ENCODE measurements at regions not wholly inside any gene's neighbourhood (a gene's known extent, or its start where the extent isn't known, plus 50 kb on each side); places are given as distances from the start of the nearest gene placed in this dataset.

DNA sequence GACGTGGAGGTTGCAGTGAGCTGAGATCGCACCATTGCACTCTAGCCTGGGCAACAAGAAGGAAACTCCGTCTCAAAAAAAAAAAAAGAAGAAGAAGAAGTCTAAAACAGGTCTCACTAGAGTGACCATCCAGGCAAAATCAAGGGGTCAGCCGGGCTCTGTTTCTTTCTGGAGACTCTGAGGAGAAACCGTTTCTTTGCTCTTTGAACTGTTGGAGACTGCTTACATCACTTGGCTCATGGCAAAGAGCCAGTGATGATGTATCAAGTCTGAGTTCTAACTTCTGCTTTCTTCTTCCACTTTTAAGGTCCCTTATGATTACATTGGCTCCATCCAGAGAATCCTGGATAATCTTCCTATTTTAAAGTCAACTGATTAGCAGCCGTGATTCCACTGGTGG is 306.8 kb downstream of the WDR11 start:
- TF ChIP-seq, protein P1, sequence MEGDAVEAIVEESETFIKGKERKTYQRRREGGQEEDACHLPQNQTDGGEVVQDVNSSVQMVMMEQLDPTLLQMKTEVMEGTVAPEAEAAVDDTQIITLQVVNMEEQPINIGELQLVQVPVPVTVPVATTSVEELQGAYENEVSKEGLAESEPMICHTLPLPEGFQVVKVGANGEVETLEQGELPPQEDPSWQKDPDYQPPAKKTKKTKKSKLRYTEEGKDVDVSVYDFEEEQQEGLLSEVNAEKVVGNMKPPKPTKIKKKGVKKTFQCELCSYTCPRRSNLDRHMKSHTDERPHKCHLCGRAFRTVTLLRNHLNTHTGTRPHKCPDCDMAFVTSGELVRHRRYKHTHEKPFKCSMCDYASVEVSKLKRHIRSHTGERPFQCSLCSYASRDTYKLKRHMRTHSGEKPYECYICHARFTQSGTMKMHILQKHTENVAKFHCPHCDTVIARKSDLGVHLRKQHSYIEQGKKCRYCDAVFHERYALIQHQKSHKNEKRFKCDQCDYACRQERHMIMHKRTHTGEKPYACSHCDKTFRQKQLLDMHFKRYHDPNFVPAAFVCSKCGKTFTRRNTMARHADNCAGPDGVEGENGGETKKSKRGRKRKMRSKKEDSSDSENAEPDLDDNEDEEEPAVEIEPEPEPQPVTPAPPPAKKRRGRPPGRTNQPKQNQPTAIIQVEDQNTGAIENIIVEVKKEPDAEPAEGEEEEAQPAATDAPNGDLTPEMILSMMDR (IDR thresholded peaks at IDR 0.05; ENCODE audit: poor library complexity), result no peak
- TF ChIP-seq EZH2 (IDR thresholded peaks at IDR 0.05; ENCODE audit: borderline replicate concordance) (no peak), EZH2phosphoT487 (IDR thresholded peaks at IDR 0.05; ENCODE audit: low read depth, severe bottlenecking, unreplicated experiment) (no peak)
